ENCODE measurements at regions not wholly inside any gene's neighbourhood (a gene's known extent, or its start where the extent isn't known, plus 50 kb on each side); places are given as distances from the start of the nearest gene placed in this dataset.

DNA sequence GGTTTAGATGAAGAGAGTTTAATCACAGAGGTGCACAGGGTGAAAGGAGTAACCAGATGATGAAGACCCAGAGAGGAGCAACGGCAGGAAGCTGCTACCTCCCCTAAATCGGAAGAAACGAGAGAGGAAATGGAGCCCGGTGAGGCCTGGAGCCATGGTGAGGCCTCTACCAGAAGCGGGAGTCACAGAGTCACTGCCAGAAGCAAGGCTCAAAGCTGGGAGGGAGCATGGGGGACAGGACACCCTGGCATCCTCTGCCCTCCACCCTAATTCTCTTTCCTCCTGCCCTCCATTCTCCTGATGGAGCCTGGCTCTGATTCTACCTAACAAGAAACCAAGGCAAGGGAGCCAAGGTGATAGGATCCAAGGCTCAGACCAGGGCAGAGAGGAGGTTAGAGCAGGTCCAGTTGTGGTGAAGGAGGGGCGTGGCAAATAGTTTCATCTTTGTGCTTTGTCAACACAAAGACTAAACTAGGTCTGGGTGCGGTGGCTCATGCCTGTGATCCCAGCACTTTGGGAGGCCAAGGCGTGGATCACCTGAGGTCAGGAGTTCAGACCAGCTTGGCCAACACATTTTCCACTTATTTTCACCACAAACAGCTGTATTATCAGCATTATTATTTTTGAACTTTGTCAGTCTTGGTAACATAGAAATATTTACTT, 134.4 kb upstream of the RAI14 start:
- TF ChIP-seq, protein P1, sequence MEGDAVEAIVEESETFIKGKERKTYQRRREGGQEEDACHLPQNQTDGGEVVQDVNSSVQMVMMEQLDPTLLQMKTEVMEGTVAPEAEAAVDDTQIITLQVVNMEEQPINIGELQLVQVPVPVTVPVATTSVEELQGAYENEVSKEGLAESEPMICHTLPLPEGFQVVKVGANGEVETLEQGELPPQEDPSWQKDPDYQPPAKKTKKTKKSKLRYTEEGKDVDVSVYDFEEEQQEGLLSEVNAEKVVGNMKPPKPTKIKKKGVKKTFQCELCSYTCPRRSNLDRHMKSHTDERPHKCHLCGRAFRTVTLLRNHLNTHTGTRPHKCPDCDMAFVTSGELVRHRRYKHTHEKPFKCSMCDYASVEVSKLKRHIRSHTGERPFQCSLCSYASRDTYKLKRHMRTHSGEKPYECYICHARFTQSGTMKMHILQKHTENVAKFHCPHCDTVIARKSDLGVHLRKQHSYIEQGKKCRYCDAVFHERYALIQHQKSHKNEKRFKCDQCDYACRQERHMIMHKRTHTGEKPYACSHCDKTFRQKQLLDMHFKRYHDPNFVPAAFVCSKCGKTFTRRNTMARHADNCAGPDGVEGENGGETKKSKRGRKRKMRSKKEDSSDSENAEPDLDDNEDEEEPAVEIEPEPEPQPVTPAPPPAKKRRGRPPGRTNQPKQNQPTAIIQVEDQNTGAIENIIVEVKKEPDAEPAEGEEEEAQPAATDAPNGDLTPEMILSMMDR (IDR thresholded peaks at IDR 0.05), result no peak
- TF ChIP-seq POLR2A (IDR thresholded peaks at IDR 0.05), result no peak

Data from adrenal gland (tissue), 5 donors.